Neural cell (in vitro differentiated cells): ENCODE measurements at regions not wholly inside any gene's neighbourhood (a gene's known extent, or its start where the extent isn't known, plus 50 kb on each side); places are given as distances from the start of the nearest gene placed in this dataset.
"Not testable (repeated sequence)": the region's sequence is repeated elsewhere in the genome, so short reads cannot be mapped to it uniquely, and the experiment has no call there.

Experiments
- H2AFZ ChIP-seq: fragments of 200-600, 300-800 bp; sonication (generic), shearing (Covaris generic); 2 replicates; pipeline ENCODE4 v1.6.0; 2014; ENCODE audit warnings: low read depth, mild to moderate bottlenecking, antibody characterized with exemption, low read length, moderate library complexity
- H3F3A ChIP-seq: fragments of 200-600 bp; shearing (Covaris generic); 2 replicates; pipeline ENCODE4 v1.6.1; 2016; ENCODE audit warnings: mild to moderate bottlenecking, moderate library complexity, mixed read lengths, antibody characterized with exemption, low read length; ENCODE audit not compliant: insufficient read depth, poor library complexity, severe bottlenecking
- H3K27ac ChIP-seq: fragments of 200-600, 300-800 bp; sonication (generic), shearing (Covaris generic); 2 replicates; pipeline ENCODE4 v1.5.1; 2014; ENCODE audit warnings: mild to moderate bottlenecking, low read length, moderate library complexity
- H3K27me3 ChIP-seq: fragments of 300-800, 200-600 bp; sonication (generic), shearing (Covaris generic); 2 replicates; pipeline ENCODE4 v1.6.0; 2014; ENCODE audit warnings: mild to moderate bottlenecking, low read depth, low read length, moderate library complexity; ENCODE audit not compliant: insufficient read depth
- H3K36me3 ChIP-seq: fragments of 300-800, 200-600 bp; sonication (generic), shearing (Covaris generic); 2 replicates; pipeline ENCODE4 v1.5.1; 2014; ENCODE audit warnings: mild to moderate bottlenecking, antibody characterized with exemption, low read length, moderate library complexity; ENCODE audit not compliant: insufficient read depth
- H3K4me2 ChIP-seq: fragments of 300-800, 200-600 bp; sonication (generic), shearing (Covaris generic); 2 replicates; pipeline ENCODE4 v1.6.0; 2014; ENCODE audit warnings: mild to moderate bottlenecking, low read length
- H3K4me3 ChIP-seq: fragments of 300-800, 200-600 bp; sonication (generic), shearing (Covaris generic); 2 replicates; pipeline ENCODE4 v1.5.1; 2014; ENCODE audit warnings: mild to moderate bottlenecking, low read length, moderate library complexity
- H3K79me2 ChIP-seq: fragments of 200-600 bp; shearing (Covaris generic); replicated peaks from 2 replicates; pipeline ENCODE4 v1.6.0; 2014; ENCODE audit warnings: mild to moderate bottlenecking, low read length, moderate library complexity; ENCODE audit not compliant: insufficient read depth
- H3K9ac ChIP-seq: fragments of 300-800, 200-600 bp; sonication (generic), shearing (Covaris generic); 2 replicates; pipeline ENCODE4 v1.6.1; 2016; ENCODE audit warnings: mild to moderate bottlenecking, low read length, mixed read lengths
- H3K9me2 ChIP-seq: fragments of 200-600 bp; shearing (Covaris generic); 2 replicates; pipeline ENCODE4 v1.6.1; 2016; ENCODE audit warnings: mild to moderate bottlenecking, low read length, mixed read lengths; ENCODE audit not compliant: insufficient read depth
- H3K9me3 ChIP-seq: fragments of 200-600, 300-800 bp; sonication (generic), shearing (Covaris generic); 2 replicates; pipeline ENCODE4 v1.6.1; 2016; ENCODE audit warnings: mild to moderate bottlenecking, mixed run types, low read length, moderate library complexity, mixed read lengths
- H4K20me1 ChIP-seq: fragments of 200-600 bp; shearing (Covaris generic); 2 replicates; pipeline ENCODE4 v1.6.1; 2016; ENCODE audit warnings: mild to moderate bottlenecking, mixed run types; ENCODE audit not compliant: insufficient read depth
- EP300 ChIP-seq: fragments of 450-650 bp; conservative IDR thresholded peaks from 2 replicates; pipeline ENCODE4 v1.6.1; 2014; ENCODE audit warnings: antibody characterized with exemption, mild to moderate bottlenecking, moderate library complexity; ENCODE audit not compliant: poor library complexity, severe bottlenecking
- EZH2 ChIP-seq: fragments of 200-600, 300-800 bp; shearing (Covaris generic), sonication (generic); IDR thresholded peaks from 2 replicates; pipeline ENCODE4 v1.6.1; 2014; ENCODE audit warnings: antibody characterized with exemption, low read length, borderline replicate concordance, mild to moderate bottlenecking; ENCODE audit not compliant: insufficient read depth, poor library complexity, severe bottlenecking
- MXI1 ChIP-seq: fragments of 450-650 bp; conservative IDR thresholded peaks from 2 replicates; pipeline ENCODE4 v1.6.1; 2014; ENCODE audit warnings: antibody characterized with exemption, mild to moderate bottlenecking; ENCODE audit not compliant: poor library complexity, severe bottlenecking
- POLR2AphosphoS5 ChIP-seq: IDR thresholded peaks from 2 replicates; pipeline ENCODE4 v1.6.1; 2012
- RAD21 ChIP-seq: fragments of 450-650 bp; conservative IDR thresholded peaks from 2 replicates; pipeline ENCODE4 v1.6.1; 2014; ENCODE audit warnings: antibody characterized with exemption, mild to moderate bottlenecking, moderate library complexity
- SMC3 ChIP-seq: fragments of 450-650 bp; conservative IDR thresholded peaks from 2 replicates; pipeline ENCODE4 v1.6.1; 2014; ENCODE audit warnings: antibody characterized with exemption, mild to moderate bottlenecking, moderate library complexity; ENCODE audit not compliant: poor library complexity
- TAF1 ChIP-seq: IDR thresholded peaks from 2 replicates; pipeline ENCODE4 v1.6.1; 2012; ENCODE audit warnings: low read depth
- TF ChIP-seq, protein P1 (sequence below): IDR thresholded peaks from 2 replicates; pipeline ENCODE4 v1.6.1; 2012; ENCODE audit warnings: borderline replicate concordance
- TF ChIP-seq, protein P2 (sequence below): fragments of 450-650 bp; IDR thresholded peaks from 2 replicates; pipeline ENCODE4 v1.5.1; 2014; ENCODE audit warnings: antibody characterized with exemption, mild to moderate bottlenecking, moderate library complexity; ENCODE audit not compliant: poor library complexity, severe bottlenecking

DNA sequence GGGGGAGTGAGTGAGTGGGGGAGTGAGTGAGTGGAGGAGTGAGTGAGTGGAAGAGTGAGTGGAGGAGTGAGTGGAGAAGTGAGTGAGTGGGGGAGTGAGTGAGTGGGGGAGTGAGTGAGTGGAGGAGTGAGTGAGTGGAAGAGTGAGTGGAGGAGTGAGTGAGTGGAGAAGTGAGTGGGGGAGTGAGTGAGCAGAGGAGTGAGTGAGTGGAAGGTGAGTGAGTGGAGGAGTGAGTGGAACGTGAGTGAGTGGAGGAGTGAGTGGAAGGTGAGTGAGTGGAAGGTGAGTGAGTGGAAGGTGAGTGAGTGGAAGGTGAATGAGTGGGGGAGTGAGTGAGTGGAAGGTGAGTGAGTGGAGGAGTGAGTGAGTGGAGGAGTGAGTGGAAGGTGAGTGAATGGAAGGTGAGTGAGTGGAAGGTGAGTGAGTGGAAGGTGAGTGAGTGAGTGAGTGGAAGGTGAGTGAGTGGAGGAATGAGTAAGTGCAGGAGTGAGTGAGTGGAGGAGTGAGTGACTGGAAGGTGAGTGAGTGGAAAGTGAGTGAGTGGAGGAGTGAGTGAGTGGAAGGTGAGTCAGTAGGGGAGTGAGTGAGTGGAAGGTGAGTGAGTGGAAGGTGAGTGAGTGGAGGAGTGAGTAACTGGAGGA is 62.4 kb upstream of the GZMB start:
- H3K27me3 ChIP-seq, H2AFZ ChIP-seq, H3K79me2 ChIP-seq: not testable (repeated sequence)

DNA sequence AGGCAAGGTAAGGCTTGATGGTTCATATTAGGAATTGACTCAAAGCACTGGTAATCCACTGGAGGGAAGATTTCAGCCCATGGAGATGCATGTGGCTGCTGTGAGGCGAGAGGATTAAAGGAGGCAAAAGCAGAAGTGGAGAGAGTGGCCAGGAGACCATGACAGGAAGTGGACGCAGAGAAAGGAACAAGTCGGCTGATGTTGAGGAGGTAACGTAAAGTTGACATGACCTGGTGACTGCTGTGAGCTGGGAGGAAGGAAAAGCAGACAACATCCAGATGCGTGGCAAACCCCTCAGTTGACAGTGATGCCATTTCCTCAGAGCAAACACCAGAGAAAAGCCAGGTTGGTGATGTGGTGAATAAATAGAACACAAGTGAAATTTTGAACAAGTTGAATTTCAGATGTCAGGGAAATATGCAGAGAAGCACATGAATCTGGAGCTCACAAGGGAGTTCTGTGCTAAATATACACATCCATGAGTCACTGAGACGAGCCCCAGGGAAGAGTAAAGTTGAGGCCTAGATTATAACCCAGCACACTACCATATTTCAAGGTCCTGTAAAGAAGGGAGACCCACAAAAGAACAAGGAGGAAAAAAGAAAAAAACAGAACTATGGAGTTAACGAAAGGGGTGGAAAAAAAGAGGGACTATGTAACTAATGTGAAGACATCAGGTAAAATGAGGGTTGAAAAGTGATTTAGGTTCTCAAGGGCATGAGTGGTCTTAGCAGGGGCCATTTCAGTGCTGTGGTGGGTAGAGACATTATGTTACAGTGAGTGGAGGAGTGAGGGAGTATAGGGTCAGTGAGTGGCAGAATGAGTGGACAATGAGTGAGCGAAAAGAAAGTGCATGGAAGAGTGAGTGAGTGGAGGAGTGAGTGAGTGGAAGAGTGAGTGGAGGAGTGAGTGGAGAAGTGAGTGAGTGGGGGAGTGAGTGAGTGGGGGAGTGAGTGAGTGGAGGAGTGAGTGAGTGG is 61.6 kb upstream of the GZMB start:
- no peaks in the 10 kb centered on the region for H3K27me3 ChIP-seq
- TF ChIP-seq RAD21: no peak
- TF ChIP-seq MXI1: no peak
- TF ChIP-seq EP300: no peak
- TF ChIP-seq, protein P1, sequence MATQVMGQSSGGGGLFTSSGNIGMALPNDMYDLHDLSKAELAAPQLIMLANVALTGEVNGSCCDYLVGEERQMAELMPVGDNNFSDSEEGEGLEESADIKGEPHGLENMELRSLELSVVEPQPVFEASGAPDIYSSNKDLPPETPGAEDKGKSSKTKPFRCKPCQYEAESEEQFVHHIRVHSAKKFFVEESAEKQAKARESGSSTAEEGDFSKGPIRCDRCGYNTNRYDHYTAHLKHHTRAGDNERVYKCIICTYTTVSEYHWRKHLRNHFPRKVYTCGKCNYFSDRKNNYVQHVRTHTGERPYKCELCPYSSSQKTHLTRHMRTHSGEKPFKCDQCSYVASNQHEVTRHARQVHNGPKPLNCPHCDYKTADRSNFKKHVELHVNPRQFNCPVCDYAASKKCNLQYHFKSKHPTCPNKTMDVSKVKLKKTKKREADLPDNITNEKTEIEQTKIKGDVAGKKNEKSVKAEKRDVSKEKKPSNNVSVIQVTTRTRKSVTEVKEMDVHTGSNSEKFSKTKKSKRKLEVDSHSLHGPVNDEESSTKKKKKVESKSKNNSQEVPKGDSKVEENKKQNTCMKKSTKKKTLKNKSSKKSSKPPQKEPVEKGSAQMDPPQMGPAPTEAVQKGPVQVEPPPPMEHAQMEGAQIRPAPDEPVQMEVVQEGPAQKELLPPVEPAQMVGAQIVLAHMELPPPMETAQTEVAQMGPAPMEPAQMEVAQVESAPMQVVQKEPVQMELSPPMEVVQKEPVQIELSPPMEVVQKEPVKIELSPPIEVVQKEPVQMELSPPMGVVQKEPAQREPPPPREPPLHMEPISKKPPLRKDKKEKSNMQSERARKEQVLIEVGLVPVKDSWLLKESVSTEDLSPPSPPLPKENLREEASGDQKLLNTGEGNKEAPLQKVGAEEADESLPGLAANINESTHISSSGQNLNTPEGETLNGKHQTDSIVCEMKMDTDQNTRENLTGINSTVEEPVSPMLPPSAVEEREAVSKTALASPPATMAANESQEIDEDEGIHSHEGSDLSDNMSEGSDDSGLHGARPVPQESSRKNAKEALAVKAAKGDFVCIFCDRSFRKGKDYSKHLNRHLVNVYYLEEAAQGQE: no peak
- H3K36me3 ChIP-seq: no peaks in the 10 kb centered on the region
- H3K79me2 ChIP-seq: no peaks in the 10 kb centered on the region
- no peak overlapping the region for H3K4me2 ChIP-seq
- no peak overlapping the region for H3K4me3 ChIP-seq
- no peaks in the 10 kb centered on the region for H4K20me1 ChIP-seq
- H3F3A ChIP-seq: no peaks in the 10 kb centered on the region
- no peak overlapping the region for H3K9ac ChIP-seq
- no peaks in the 10 kb centered on the region for H3K9me3 ChIP-seq
- H3K9me2 ChIP-seq: no peaks in the 10 kb centered on the region
- no peak overlapping the region for H3K27ac ChIP-seq
- H2AFZ ChIP-seq: no peak overlapping the region

More for the DNA sequence above, 62.4 kb upstream of the GZMB start:
- not testable (repeated sequence) for H4K20me1 ChIP-seq, H3K9me2 ChIP-seq, H3K9me3 ChIP-seq, H3K27ac ChIP-seq, H3F3A ChIP-seq, H3K4me3 ChIP-seq, H3K9ac ChIP-seq, H3K36me3 ChIP-seq, H3K4me2 ChIP-seq

DNA sequence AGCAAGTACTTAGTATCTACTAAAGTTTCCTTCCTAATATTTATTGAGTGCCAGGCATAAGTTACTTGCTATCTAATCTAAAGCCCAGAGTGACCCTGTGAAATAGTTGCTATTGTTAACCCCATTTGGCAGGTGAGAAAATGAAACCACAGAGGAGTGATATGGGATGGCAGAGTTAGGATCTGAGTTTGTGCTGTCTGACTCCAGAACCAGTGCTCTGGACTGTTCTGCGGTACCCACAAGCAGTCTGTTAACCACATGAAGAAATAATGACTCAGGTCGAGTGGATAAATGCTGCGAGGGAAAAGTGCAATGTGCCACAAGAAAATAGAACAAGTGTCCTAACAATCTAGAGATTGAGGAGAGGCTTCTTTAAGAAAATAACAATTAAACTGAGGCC is 60.7 kb upstream of the GZMB start:
- Histone ChIP-seq H3K4me3 (no peak overlapping the region), H3K36me3 (no peaks in the 10 kb centered on the region), H3F3A (no peaks in the 10 kb centered on the region), H3K9me3 (no peaks in the 10 kb centered on the region), H3K9ac (no peak overlapping the region), H4K20me1 (no peaks in the 10 kb centered on the region), H3K9me2 (no peaks in the 10 kb centered on the region), H3K4me2 (no peak overlapping the region), H3K27me3 (no peaks in the 10 kb centered on the region), H2AFZ (no peak overlapping the region), H3K79me2 (no peaks in the 10 kb centered on the region), H3K27ac (no peak overlapping the region)
- TF ChIP-seq SMC3: no peak
- no peak for TF ChIP-seq EP300
- TF ChIP-seq TAF1: no peak
- TF ChIP-seq, protein P2, sequence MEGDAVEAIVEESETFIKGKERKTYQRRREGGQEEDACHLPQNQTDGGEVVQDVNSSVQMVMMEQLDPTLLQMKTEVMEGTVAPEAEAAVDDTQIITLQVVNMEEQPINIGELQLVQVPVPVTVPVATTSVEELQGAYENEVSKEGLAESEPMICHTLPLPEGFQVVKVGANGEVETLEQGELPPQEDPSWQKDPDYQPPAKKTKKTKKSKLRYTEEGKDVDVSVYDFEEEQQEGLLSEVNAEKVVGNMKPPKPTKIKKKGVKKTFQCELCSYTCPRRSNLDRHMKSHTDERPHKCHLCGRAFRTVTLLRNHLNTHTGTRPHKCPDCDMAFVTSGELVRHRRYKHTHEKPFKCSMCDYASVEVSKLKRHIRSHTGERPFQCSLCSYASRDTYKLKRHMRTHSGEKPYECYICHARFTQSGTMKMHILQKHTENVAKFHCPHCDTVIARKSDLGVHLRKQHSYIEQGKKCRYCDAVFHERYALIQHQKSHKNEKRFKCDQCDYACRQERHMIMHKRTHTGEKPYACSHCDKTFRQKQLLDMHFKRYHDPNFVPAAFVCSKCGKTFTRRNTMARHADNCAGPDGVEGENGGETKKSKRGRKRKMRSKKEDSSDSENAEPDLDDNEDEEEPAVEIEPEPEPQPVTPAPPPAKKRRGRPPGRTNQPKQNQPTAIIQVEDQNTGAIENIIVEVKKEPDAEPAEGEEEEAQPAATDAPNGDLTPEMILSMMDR: no peak
- TF ChIP-seq POLR2AphosphoS5: no peak
- no peak for TF ChIP-seq EZH2
